WTC11 (cell line): ENCODE measurements at regions not wholly inside any gene's neighbourhood (a gene's known extent, or its start where the extent isn't known, plus 50 kb on each side); places are given as distances from the start of the nearest gene placed in this dataset.

Experiments
- ATAC-seq: fragments of 200-7000 bp; cut with Tn5 transposase; 2 replicates; pipeline ENCODE4 v1.10.0; 2021; ENCODE audit warnings: mild to moderate bottlenecking, moderate library complexity
- CTCF ChIA-PET: fragments of 300-600 bp; sonication (Branson Sonifier 250); formaldehyde crosslinking; loops from one replicate; lab custom pipeline; 2021; ENCODE audit warnings: antibody characterized with exemption; lab: Charles Lee
- POLR2A ChIA-PET: fragments of 350-600 bp; sonication (Branson Sonifier 250); formaldehyde crosslinking; loops from one replicate; lab custom pipeline; 2021; ENCODE audit warnings: antibody characterized with exemption; lab: Charles Lee
- DNase-seq: peaks from one replicate; pipeline ENCODE4 v3.0.0; 2021; ENCODE audit warnings: low spot score
- H3K27ac Mint-ChIP-seq: 2 replicates; pipeline ENCODE4 v1.8.0; 2021; ENCODE audit warnings: mixed read lengths
- H3K27me3 Mint-ChIP-seq: 2 replicates; pipeline ENCODE4 v1.8.0; 2021; ENCODE audit warnings: low read depth, mild to moderate bottlenecking, moderate library complexity, mixed read lengths
- H3K36me3 Mint-ChIP-seq: 2 replicates; pipeline ENCODE4 v1.8.0; 2021; ENCODE audit warnings: mixed read lengths
- H3K4me1 Mint-ChIP-seq: 2 replicates; pipeline ENCODE4 v1.8.0; 2022; ENCODE audit warnings: mixed read lengths
- H3K4me3 Mint-ChIP-seq: 2 replicates; pipeline ENCODE4 v1.8.0; 2021; ENCODE audit warnings: mild to moderate bottlenecking, moderate library complexity, mixed read lengths
- H3K9me3 Mint-ChIP-seq: 2 replicates; pipeline ENCODE4 v1.8.0; 2021; ENCODE audit warnings: mixed read lengths
- EMX1 ChIP-seq: fragments of 250-450 bp; sonication (Bioruptor Pico); IDR thresholded peaks from 2 replicates; pipeline ENCODE4 v1.8.0; 2021; ENCODE audit warnings: mild to moderate bottlenecking
- FOXK1 ChIP-seq: sonication (generic); formaldehyde crosslinking; IDR thresholded peaks from 2 replicates; pipeline ENCODE4 v1.8.0; 2022; ENCODE audit warnings: mild to moderate bottlenecking, moderate library complexity, missing genetic modification reagents
- GRHL2 ChIP-seq: fragments of 250-450 bp; sonication (Bioruptor Pico); IDR thresholded peaks from 2 replicates; pipeline ENCODE4 v1.8.0; 2022; ENCODE audit warnings: mild to moderate bottlenecking, moderate library complexity; ENCODE audit not compliant: insufficient replicate concordance, severe bottlenecking
- GTF2I ChIP-seq: fragments of 250-450 bp; sonication (Bioruptor Pico); conservative IDR thresholded peaks from 2 replicates; pipeline ENCODE4 v1.4.0; 2021; ENCODE audit warnings: mild to moderate bottlenecking
- HMGA2 ChIP-seq: fragments of 250-450 bp; sonication (Bioruptor Pico); IDR thresholded peaks from 2 replicates; pipeline ENCODE4 v1.4.0; 2021; ENCODE audit warnings: mild to moderate bottlenecking, moderate library complexity
- NFYB ChIP-seq: sonication (generic); formaldehyde crosslinking; conservative IDR thresholded peaks from 2 replicates; pipeline ENCODE4 v1.8.0; 2022; ENCODE audit warnings: low read depth, missing genetic modification reagents
- SOX15 ChIP-seq: fragments of 250-450 bp; sonication (Bioruptor Pico); IDR thresholded peaks from 2 replicates; pipeline ENCODE4 v1.9.0; 2021; ENCODE audit warnings: mild to moderate bottlenecking
- ZNF121 ChIP-seq: sonication (generic); formaldehyde crosslinking; IDR thresholded peaks from 2 replicates; pipeline ENCODE4 v1.8.0; 2023; ENCODE audit warnings: missing genetic modification reagents
- ZNF263 ChIP-seq: sonication (generic); formaldehyde crosslinking; IDR thresholded peaks from 2 replicates; pipeline ENCODE4 v1.8.1; 2022; ENCODE audit warnings: low read depth, mild to moderate bottlenecking, moderate library complexity, missing genetic modification reagents
- ZNF396 ChIP-seq: fragments of 250-450 bp; sonication (Bioruptor Pico); IDR thresholded peaks from 2 replicates; pipeline ENCODE4 v1.8.0; 2021; ENCODE audit warnings: mild to moderate bottlenecking, moderate library complexity, borderline replicate concordance
- TF ChIP-seq, protein P1 (sequence below): sonication (generic); formaldehyde crosslinking; conservative IDR thresholded peaks from 2 replicates; pipeline ENCODE4 v1.8.1; 2023; ENCODE audit warnings: mild to moderate bottlenecking, low read depth, missing genetic modification reagents, moderate library complexity
- TF ChIP-seq, protein P2 (sequence below): fragments of 250-450 bp; sonication (Bioruptor Pico); IDR thresholded peaks from 2 replicates; pipeline ENCODE4 v1.9.0; 2021; ENCODE audit warnings: mild to moderate bottlenecking
- TF ChIP-seq, protein P3 (sequence below): sonication (generic); formaldehyde crosslinking; IDR thresholded peaks from 2 replicates; pipeline ENCODE4 v1.8.1; 2023; ENCODE audit warnings: mild to moderate bottlenecking, missing genetic modification reagents, moderate library complexity
- TF ChIP-seq, protein P4 (sequence below): sonication (generic); formaldehyde crosslinking; IDR thresholded peaks from 2 replicates; pipeline ENCODE4 v1.8.1; 2023; ENCODE audit warnings: mild to moderate bottlenecking, missing genetic modification reagents, borderline replicate concordance
- TF ChIP-seq, protein P5 (sequence below): sonication (generic); formaldehyde crosslinking; IDR thresholded peaks from 2 replicates; pipeline ENCODE4 v1.8.1; 2023; ENCODE audit warnings: mild to moderate bottlenecking, missing genetic modification reagents
- TF ChIP-seq, protein P6 (sequence below): sonication (generic); formaldehyde crosslinking; IDR thresholded peaks from 2 replicates; pipeline ENCODE4 v1.8.1; 2023; ENCODE audit warnings: mild to moderate bottlenecking, missing genetic modification reagents

DNA sequence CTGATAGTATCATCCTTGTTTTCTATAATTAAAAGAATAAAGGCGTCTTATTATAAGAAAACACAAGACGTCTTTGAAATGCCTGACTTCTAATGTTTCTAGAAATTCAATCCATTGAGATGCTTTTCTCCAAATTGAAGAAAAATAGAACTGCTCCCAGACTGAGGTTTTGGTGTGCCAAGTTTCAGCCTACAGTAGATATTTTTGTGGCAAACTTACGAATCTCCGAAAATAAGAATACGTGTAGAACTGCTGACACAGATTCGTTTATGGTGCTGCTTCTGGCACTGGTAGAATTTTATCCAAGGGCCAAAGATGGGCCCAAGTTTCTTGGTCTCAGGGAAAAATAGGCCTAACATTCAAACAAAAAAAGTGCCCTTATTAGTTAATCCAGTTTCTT, 554.5 kb upstream of the NR5A2 start (continued):
- TF ChIP-seq, protein P1, sequence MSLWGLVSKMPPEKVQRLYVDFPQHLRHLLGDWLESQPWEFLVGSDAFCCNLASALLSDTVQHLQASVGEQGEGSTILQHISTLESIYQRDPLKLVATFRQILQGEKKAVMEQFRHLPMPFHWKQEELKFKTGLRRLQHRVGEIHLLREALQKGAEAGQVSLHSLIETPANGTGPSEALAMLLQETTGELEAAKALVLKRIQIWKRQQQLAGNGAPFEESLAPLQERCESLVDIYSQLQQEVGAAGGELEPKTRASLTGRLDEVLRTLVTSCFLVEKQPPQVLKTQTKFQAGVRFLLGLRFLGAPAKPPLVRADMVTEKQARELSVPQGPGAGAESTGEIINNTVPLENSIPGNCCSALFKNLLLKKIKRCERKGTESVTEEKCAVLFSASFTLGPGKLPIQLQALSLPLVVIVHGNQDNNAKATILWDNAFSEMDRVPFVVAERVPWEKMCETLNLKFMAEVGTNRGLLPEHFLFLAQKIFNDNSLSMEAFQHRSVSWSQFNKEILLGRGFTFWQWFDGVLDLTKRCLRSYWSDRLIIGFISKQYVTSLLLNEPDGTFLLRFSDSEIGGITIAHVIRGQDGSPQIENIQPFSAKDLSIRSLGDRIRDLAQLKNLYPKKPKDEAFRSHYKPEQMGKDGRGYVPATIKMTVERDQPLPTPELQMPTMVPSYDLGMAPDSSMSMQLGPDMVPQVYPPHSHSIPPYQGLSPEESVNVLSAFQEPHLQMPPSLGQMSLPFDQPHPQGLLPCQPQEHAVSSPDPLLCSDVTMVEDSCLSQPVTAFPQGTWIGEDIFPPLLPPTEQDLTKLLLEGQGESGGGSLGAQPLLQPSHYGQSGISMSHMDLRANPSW (CRISPR knock-in tag): no peak
- TF ChIP-seq EMX1 (CRISPR knock-in tag) (no peak), ZNF121 (CRISPR knock-in tag) (no peak), SOX15 (CRISPR knock-in tag) (no peak), GTF2I (CRISPR knock-in tag) (no peak), ZNF263 (CRISPR knock-in tag) (no peak), NFYB (CRISPR knock-in tag) (no peak), ZNF396 (no peak), GRHL2 (CRISPR knock-in tag) (no peak), FOXK1 (CRISPR knock-in tag) (no peak)
- TF ChIP-seq, protein P2, sequence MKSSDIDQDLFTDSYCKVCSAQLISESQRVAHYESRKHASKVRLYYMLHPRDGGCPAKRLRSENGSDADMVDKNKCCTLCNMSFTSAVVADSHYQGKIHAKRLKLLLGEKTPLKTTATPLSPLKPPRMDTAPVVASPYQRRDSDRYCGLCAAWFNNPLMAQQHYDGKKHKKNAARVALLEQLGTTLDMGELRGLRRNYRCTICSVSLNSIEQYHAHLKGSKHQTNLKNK: no peak
- TF ChIP-seq, protein P3, sequence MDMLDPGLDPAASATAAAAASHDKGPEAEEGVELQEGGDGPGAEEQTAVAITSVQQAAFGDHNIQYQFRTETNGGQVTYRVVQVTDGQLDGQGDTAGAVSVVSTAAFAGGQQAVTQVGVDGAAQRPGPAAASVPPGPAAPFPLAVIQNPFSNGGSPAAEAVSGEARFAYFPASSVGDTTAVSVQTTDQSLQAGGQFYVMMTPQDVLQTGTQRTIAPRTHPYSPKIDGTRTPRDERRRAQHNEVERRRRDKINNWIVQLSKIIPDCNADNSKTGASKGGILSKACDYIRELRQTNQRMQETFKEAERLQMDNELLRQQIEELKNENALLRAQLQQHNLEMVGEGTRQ (CRISPR knock-in tag): no peak
- TF ChIP-seq, protein P4, sequence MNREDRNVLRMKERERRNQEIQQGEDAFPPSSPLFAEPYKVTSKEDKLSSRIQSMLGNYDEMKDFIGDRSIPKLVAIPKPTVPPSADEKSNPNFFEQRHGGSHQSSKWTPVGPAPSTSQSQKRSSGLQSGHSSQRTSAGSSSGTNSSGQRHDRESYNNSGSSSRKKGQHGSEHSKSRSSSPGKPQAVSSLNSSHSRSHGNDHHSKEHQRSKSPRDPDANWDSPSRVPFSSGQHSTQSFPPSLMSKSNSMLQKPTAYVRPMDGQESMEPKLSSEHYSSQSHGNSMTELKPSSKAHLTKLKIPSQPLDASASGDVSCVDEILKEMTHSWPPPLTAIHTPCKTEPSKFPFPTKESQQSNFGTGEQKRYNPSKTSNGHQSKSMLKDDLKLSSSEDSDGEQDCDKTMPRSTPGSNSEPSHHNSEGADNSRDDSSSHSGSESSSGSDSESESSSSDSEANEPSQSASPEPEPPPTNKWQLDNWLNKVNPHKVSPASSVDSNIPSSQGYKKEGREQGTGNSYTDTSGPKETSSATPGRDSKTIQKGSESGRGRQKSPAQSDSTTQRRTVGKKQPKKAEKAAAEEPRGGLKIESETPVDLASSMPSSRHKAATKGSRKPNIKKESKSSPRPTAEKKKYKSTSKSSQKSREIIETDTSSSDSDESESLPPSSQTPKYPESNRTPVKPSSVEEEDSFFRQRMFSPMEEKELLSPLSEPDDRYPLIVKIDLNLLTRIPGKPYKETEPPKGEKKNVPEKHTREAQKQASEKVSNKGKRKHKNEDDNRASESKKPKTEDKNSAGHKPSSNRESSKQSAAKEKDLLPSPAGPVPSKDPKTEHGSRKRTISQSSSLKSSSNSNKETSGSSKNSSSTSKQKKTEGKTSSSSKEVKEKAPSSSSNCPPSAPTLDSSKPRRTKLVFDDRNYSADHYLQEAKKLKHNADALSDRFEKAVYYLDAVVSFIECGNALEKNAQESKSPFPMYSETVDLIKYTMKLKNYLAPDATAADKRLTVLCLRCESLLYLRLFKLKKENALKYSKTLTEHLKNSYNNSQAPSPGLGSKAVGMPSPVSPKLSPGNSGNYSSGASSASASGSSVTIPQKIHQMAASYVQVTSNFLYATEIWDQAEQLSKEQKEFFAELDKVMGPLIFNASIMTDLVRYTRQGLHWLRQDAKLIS (CRISPR knock-in tag): no peak

DNA sequence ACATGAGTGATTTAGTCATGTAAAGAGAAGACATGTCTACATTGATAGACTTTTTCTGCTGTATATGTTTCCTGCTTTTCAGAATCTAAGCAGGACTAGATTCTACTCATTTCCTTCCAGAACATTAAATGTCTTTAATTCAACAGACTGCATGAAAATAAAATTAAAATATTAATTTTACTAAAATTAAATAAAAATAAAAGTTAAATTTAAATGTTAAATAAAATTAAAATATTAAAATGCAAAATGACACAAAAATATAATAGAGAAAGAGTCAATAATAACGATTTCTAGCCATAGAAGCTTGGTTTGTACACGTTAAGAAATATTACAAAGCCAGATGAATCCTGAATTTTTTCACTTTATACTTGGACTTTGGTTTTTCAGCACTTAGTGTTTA, 552.8 kb upstream of the NR5A2 start:
- H3K4me3 Mint-ChIP-seq: no peak overlapping the region
- ChIA-PET POLR2A (no interaction called here), CTCF (no interaction called here)
- ATAC-seq (no peak), DNase-seq (no peak)
- H3K36me3 Mint-ChIP-seq: no peaks in the 10 kb centered on the region
- no peak overlapping the region for H3K27ac Mint-ChIP-seq
- TF ChIP-seq, protein P5, sequence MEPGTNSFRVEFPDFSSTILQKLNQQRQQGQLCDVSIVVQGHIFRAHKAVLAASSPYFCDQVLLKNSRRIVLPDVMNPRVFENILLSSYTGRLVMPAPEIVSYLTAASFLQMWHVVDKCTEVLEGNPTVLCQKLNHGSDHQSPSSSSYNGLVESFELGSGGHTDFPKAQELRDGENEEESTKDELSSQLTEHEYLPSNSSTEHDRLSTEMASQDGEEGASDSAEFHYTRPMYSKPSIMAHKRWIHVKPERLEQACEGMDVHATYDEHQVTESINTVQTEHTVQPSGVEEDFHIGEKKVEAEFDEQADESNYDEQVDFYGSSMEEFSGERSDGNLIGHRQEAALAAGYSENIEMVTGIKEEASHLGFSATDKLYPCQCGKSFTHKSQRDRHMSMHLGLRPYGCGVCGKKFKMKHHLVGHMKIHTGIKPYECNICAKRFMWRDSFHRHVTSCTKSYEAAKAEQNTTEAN (CRISPR knock-in tag): no peak
- TF ChIP-seq HMGA2 (CRISPR knock-in tag): peak; percentile 94
- TF ChIP-seq, protein P6, sequence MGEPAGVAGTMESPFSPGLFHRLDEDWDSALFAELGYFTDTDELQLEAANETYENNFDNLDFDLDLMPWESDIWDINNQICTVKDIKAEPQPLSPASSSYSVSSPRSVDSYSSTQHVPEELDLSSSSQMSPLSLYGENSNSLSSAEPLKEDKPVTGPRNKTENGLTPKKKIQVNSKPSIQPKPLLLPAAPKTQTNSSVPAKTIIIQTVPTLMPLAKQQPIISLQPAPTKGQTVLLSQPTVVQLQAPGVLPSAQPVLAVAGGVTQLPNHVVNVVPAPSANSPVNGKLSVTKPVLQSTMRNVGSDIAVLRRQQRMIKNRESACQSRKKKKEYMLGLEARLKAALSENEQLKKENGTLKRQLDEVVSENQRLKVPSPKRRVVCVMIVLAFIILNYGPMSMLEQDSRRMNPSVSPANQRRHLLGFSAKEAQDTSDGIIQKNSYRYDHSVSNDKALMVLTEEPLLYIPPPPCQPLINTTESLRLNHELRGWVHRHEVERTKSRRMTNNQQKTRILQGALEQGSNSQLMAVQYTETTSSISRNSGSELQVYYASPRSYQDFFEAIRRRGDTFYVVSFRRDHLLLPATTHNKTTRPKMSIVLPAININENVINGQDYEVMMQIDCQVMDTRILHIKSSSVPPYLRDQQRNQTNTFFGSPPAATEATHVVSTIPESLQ (CRISPR knock-in tag): no peak
- H3K27me3 Mint-ChIP-seq: no peaks in the 10 kb centered on the region; the same call in 1 of the 2 replicates
- H3K9me3 Mint-ChIP-seq: no peaks in the 10 kb centered on the region
- H3K4me1 Mint-ChIP-seq: no peaks in the 10 kb centered on the region
